Skeletal muscle cell (primary cell): ENCODE measurements at regions not wholly inside any gene's neighbourhood (a gene's known extent, or its start where the extent isn't known, plus 50 kb on each side); places are given as distances from the start of the nearest gene placed in this dataset.
A peak's percentile ranks its signal among the peaks of the same experiment; 100 is the strongest.

Experiments
- DNase-seq: peaks from one replicate; pipeline ENCODE4 v3.0.0-alpha.2; 2010; ENCODE audit warnings: low read depth
- H3K4me3 ChIP-seq: 2 replicates; pipeline ENCODE4 v1.5.1; 2011; ENCODE audit warnings: low read depth, mild to moderate bottlenecking, control low read depth, low read length, moderate library complexity

DNA sequence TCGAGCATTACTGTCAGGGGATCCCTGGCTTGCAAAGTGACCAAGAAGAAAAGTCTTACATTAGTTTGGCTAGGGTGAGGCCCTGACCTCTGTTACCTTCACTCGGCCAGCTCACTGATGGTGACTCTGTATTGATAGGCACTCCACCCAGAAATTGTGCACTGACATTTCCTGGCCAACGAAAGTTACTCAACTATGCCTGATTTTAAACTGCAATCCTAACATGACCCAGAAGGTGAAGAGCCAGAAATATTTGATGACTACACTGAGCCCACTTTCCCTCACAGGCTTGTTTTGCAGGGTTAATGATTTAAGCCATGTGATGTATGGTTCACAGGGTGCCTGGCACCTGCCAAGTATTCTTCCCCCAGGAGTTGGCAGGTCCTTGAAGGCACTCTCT lies 208.2 kb upstream of the MAF start:
- H3K4me3 ChIP-seq = no peak overlapping the region
- no peak for DNase-seq

DNA sequence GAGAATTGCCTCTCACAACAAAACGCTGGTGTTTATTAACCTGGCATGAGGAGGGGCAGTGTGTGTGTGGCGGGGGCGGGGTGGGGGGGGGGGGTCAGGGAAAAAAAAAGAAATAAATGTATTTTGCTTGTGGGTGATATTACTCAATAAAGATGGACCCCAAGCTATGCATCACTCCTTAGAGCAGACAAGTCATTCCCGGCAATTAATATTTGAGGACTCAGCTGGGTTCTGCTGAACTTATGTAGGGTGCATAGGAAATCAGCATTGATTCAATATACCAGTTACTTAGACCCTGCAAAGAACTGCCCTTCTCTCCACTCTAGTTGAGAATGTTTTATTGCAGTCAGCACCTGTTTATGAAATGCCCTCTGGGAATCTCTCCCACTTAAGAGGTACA lies 206.2 kb upstream of the MAF start:
- no peak overlapping the region for H3K4me3 ChIP-seq
- DNase-seq = no peak

DNA sequence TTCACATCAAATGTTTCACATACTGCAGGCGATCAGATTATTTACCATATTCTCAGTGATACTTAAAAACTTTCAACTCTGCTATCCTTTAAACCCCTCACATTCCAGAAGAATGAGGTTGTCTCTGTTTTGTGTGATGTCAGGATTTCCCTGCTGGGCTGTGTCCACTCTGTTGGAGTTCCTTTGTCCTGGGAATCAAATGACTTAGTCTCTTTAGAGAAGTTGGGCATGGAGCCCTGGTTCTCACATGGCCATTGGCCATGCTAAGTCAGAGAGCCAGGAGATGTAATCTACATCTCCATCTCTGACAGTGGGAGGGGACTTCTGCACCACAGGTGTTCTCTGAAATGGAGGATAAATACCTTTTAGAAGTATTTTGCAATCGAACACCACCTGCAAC lies 205.1 kb upstream of the MAF start:
- DNase-seq = no peak
- H3K4me3 ChIP-seq = no peak overlapping the region

DNA sequence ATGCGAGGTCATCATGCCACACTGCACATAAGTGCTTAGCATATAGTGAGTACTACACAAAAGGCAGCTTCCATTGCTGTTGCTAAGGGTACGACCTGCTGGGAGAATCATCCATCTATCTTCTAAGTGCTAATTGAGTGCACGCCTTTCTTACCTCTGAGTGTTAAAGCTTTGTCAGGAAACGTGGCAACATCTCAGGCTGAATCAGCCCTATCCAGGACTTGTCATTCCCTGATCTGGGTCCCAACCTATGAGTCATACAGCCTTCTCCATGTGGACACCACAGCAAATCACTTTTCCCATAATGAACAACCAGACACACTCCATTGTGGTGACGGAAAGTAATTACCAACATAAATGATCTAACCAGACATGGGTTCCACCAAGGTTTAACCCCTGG lies 201.1 kb upstream of the MAF start:
- H3K4me3 ChIP-seq = no peak overlapping the region
- DNase-seq = no peak

DNA sequence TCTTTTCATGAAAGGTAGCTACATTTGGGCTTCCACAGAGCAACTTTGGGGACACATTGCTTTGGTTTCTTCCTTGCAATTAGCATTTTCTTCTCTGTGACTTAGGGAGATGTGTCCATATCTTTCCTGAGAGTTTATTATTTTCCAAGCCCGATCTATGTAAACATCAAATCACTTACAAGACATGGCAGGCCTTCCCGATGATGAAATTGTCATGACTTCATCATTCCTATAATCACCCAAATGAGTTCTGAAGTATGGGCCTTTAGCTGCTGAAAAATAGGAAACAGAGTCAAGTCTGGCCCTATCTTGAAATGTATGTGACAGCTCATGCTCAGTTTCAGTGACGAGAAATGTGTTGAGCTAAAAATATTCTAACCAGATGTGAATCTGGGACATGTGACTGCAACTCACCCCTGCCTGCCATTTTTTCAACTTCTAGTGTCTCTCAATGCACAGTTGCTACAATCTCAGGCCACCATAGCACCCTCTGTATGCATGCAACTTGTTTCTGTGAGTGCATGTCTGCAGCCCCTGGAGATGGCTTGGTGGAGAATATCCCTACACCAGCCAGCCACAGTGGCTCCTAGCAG lies 199.6 kb upstream of the MAF start:
- no peak for DNase-seq
- H3K4me3 ChIP-seq = no peak overlapping the region

DNA sequence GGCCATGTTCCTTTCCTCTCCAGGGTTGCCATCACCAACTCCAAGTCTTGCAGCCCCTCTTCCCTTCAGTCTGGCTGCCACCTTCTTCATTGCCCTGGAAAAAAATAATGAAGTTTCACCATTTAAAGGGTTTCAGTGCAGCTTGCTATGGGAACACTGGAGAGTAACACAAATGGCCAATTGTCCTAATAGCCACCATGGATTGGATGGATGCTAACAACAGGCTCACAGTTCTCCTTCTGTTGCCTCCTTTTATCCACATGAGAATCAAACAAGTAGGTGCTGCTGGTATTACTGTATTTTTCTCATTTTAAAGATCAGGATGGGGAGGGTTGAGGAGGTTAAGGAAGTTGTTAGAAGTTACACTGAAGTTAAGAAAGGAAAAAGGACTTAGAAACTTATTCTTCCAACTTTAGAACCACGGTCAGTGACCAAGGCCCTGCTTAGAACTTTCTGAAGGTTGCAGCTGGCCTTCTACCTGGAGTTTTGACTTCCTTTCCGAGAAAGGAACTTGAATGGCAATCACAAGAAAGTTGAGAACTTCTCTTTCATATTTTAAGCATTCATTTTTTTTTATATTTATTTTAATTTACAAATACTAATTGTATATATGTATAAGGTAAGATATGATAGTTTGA lies 198.0 kb upstream of the MAF start:
- no peak for DNase-seq
- no peak overlapping the region for H3K4me3 ChIP-seq

DNA sequence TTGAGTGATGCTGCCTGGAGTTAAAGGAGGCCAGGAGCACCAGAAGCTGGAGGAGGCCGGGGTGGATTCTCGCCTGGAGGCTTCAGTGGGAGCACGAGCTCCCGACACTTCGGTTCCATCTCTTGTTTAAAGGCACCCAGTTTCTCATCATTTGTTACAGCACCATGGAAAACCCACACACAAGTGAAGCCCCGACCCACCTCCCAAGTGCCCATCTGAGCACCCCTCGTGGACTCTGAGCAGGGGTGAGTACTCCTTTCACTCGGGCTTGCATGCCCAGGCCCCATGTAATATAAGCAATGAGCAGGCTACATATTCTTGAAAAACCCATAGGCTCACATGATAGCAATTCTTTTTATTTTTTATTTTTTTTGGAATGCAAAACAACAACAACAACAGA lies 196.9 kb upstream of the MAF start:
- no peak overlapping the region for H3K4me3 ChIP-seq
- no peak for DNase-seq

DNA sequence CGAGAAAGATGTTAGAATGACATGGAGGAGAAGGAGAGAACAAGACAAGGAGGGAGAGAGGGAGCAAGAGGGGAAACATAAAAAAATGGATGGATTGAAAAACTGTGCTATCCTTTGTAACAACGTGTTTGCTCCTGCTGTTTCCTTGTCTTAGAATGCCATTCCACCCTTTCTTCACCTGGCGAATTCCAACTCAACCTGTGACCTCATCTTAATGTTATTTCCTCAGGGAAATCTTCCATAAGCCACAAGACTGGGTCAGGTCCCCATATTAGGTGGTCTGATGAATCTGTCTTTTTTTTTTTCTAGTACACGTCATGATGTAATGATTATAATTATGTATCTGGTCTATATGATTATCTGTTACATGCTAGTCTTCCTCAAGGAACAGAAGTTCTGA lies 195.0 kb upstream of the MAF start:
- DNase-seq = no peak
- no peak overlapping the region for H3K4me3 ChIP-seq

DNA sequence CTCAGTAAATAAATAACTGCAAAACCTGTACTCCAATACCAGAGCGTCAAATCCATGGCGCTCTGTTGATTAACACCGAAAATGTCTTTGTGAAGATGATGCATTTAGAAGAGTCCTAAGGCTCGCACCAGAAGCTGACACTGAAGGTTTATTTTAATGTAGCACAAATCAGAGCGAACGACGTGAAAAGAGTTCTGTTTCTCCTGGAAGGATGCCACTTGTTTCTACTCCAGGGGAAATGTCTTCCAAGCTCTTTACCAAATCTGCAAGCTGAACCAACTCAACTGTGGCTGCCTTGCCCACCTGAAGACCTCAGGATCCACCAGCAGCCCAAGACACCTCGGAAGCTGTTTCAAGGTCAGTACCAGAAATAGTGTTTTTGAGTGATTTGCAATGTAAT lies 194.4 kb upstream of the MAF start:
- DNase-seq = no peak
- no peak overlapping the region for H3K4me3 ChIP-seq

DNA sequence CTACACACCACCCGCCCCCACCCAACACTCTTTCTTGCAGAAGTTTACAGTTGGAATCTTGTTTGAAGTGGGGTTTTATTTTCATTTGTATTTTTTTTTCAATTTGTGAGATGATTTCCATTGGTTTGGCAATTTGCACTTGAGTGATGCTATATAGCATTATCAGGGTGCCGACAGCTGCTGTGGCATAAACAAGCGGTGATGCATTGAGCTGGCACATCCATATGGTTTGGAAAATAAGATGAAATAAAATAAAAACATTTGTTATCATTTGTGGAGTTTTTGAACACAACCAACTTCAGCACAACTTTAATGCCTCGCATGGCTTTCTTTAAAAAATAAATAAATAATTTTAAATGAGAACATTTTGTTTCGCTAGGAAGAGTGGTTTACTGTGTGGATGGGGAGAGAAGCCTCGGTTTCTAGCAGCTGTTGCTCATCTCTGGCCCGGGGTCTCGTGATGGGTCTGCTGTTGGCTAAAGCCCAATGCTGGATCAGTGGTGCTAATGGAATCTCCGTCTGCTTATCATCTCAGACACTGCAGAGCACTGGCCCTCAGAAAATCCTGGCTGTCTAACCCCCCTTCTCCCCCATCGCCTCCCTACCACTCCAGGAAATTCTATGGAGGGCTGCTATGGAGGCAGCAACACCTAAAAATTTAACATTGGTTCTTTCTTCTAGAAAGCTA lies 192.3 kb upstream of the MAF start:
- H3K4me3 ChIP-seq = no peak overlapping the region
- peak; percentile 4 for DNase-seq

DNA sequence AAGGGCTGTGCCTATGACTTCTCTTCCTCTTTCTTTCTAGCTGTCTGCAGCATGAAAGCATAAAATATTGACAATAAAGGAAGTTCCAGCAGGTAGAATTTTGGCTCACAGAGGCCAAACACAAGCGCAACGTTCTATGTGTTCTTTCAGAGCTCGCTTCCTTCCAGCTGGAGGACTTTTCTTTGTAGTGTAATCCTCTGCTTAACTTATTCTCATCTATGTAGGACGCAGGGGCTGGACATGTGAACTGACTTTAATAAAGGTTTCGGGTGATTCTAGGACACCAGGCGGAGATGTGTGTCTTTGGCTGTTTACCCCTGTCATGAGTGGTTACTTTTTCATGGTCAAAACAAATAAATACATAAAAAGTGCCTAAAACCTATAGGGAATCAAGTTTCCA lies 191.5 kb upstream of the MAF start:
- no peak overlapping the region for H3K4me3 ChIP-seq
- DNase-seq = no peak

DNA sequence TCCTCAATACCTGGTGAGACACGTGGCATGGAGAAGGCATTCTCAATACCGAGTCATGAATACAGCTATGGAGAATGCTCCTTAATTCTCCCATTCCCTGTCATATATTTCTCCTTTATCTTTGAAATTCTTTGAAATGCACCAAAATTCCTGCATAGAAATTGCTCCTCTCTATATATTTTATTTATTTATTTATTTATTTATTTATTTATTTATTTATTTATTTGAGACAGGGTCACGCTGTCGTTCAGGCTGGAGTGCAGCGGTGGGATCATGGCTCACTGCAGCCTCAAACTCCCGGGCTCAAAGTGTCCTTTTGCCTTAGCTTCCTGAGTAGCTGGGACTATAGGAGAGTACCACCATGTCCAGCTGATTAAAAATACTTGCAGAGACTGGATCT lies 190.3 kb upstream of the MAF start:
- H3K4me3 ChIP-seq = no peak overlapping the region
- no peak for DNase-seq

DNA sequence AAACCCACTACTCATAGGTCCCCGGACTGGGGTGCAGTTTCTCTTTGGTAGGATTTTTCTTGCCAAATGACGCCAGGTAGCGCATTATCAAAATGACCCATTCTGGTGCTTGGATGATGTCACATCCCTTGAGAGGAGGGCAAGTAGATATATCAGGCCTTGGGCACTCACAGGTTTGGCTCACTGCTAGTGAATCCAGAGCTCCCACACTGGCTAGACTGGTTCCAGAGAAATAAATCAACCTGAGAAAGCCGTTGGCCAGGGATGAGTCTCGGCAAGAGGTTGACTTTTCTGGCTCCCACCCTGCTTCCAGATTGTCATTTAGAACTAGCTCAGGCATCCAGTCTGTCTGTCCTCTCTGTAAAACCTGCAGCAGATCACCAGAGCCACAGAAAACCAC lies 188.4 kb upstream of the MAF start:
- H3K4me3 ChIP-seq = no peak overlapping the region
- no peak for DNase-seq

DNA sequence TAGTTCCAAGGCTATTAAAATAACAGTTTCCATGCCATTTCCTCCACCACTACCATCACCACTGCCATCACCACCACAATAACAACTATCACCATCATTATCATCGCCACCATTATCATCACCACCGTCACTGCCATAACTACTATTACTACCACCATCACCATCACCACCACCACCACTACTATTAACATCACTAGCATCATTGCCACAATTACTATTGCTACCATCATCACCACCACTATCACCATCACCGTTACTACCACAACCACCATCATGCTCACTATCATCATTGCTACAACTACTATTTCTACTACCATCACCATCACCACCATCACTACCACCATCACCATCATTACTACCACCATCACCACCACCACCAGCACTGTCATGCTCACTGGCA lies 185.9 kb upstream of the MAF start:
- H3K4me3 ChIP-seq = no peak overlapping the region
- no peak for DNase-seq

DNA sequence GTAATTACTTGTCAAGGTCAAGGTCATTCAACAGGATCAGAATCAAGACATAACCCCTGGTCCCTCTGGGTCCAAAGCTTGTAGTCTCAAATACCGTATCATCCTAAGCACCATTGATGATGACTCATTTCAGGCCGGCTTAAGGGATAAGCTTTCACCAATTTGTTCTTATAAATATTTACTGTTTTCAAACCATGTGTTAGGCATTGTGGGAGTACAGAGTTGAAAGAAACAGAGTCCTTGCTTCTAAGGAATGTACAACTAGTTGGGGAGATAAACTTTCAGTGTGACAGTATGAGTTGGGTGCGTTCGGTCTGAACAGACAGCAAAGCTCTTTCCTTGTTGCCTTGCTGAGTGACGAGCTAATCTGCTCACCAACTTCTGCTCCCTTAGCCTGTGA lies 183.5 kb upstream of the MAF start:
- DNase-seq = no peak
- H3K4me3 ChIP-seq = no peak overlapping the region

DNA sequence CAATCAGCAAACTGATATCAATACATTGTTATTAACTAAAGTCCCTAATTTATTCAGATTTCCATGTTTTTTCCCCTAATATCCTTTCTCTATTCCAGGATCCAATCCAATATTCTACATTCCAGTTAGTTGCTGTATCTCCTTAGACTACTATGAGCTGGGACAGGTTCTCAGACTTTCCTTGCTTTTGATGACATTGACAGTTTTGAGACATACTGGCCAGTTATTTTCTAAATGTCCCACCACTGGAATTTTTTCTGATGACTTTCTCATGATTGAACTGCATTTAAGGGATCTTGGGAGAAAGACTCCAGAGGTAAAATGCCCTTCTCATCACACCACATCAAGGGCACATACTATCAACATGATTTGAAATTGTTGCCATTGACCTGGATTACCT lies 177.1 kb upstream of the MAF start:
- no peak for DNase-seq
- H3K4me3 ChIP-seq = no peak overlapping the region

DNA sequence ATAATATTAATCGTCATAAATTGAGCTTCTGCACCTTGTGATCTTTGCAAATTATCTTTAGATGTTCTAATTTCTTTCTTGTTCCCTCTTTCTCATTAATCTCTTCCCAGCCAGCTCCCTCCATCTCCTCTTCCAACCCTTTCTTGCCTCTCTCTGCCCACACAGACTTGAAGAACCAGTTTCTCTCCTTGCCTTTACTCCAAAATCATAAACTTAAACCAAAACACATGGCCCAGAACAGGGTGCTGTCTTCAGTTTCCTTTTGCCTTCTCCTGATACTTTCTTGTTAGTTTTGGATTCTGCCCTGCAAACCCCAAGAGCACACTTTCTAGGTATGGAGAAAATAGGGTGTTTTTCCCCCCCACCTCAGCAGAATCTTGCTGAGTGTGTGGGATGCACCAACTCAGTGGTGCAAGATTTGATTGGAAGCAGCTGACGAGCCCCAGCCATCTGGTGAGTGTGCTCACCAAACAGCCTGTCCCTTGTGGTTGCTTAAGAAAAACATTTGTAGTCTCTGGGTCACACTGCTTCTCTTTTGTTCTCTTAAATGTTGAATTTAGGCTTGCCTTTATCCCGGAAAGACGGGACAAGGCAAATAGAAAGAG lies 175.8 kb upstream of the MAF start:
- no peak overlapping the region for H3K4me3 ChIP-seq
- no peak for DNase-seq

DNA sequence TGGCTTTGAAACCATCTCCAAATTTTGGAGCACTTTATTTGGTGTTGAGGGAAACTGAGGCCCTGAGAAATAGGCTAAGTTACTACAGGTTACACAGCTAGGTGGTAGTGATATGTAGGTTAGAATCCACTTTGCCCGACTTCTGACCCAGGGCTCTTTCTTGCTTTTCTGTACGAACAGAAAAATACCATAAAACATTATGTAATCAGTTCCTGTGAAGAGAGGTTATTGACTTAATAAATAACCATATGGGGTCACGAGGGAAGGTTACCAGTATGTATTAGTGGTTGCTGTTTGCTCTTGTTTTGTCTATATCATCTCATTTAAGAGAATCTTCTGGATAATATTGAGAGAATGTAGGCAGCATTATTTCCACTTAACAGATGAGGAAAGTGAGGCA lies 172.2 kb upstream of the MAF start:
- H3K4me3 ChIP-seq = no peak overlapping the region
- no peak for DNase-seq

DNA sequence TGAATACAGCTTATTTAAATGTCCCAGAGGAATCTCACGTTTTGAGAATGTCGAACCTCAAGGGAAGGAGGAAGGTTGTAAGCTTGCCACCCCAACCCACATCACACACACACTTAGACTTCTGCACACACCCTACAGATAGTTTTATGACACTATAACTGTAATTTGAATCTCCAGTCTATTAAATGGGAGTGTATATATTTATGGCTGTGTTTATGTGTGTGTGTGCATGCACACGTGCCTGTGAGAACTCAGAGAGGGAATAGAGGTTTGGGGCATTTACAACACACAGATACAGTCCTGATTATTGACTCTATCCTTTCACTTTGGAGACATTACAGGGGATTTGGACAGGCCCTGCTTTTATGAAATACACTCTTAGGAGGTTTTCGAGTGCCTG lies 171.5 kb upstream of the MAF start:
- H3K4me3 ChIP-seq = no peak overlapping the region
- no peak for DNase-seq

DNA sequence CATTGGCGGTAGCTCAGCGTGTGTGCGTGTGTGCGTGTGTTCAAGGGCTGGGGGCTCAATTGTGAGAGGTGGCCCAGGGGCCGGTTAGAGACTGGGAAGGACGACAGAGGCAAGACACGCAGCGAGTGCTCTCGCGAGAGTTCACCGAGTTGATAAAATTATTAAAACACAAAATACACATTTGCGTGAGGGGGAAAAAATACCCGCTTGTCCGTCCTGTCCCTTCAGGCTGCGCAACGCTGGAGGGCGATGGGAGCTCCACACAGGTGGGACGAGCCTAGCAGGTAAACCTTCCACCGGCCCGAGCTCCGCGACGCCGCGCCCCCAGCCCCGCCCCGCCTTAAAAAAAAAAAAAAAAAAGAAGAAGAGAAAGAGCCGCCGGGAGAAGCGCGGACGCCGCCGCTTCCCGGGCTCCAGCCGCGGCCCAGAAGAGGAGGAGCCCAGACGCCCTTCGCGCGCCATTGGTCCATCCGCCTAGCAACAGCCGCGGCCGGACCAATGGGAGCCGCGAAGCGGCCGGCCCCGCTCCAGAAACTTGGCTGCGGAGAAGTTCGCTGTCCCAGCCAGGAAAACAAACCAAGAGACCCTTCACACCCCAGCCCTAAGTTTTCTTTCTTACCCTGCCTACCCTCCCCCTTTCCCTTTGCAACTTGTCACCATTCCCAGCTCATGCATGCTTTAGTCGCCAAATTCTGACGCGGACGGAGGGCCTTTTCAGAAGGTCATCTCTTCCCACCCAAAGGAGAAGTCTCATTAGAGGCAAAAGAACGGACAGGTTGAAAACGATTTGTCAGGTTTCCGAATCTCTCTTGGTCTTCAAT lies 169.9 kb upstream of the MAF start:
- peak; percentile 31 for DNase-seq

More for the DNA sequence above, 169.9 kb upstream of the MAF start:
- peak overlapping the region; percentile 45 for H3K4me3 ChIP-seq
